ENCODE measurements at regions not wholly inside any gene's neighbourhood (a gene's known extent, or its start where the extent isn't known, plus 50 kb on each side); places are given as distances from the start of the nearest gene placed in this dataset.
"Not testable (repeated sequence)": the region's sequence is repeated elsewhere in the genome, so short reads cannot be mapped to it uniquely, and the experiment has no call there.

- no peaks in the 10 kb centered on the region for H3K27me3 ChIP-seq
- H3K36me3 ChIP-seq (ENCODE audit: low read depth, missing control alignments): no peaks in the 10 kb centered on the region
- 85 to 93% methylated on average over 2 of the region's 2 CpGs for WGBS, 2 donors
- TF ChIP-seq CTCF (IDR thresholded peaks at IDR 0.05) (no peak), POLR2A (IDR thresholded peaks at IDR 0.05) (no peak)
- no peaks in the 10 kb centered on the region for H3K4me1 ChIP-seq
- H3K4me3 ChIP-seq: no peak overlapping the region
- intact Hi-C loops (cut with DNase I; ENCODE audit: low total_unique reads): no loop called here
- no peak overlapping the region for H3K27ac ChIP-seq
- H3K9me3 ChIP-seq: no peaks in the 10 kb centered on the region
- DNase-seq: no peak
Observed at GRCh38 chr4:71107726-71108125, 114.3 kb downstream of the DCK start.

- TF ChIP-seq POLR2A (IDR thresholded peaks at IDR 0.05) (no peak), CTCF (IDR thresholded peaks at IDR 0.05) (no peak)
- WGBS, 2 donors: 74 to 78% methylated on average over 2 of the region's 2 CpGs
- Histone ChIP-seq H3K4me1 (no peaks in the 10 kb centered on the region), H3K4me3 (no peak overlapping the region), H3K27me3 (no peaks in the 10 kb centered on the region), H3K36me3 (ENCODE audit: low read depth, missing control alignments) (no peaks in the 10 kb centered on the region), H3K9me3 (no peaks in the 10 kb centered on the region), H3K27ac (no peak overlapping the region)
- intact Hi-C loops (cut with DNase I; ENCODE audit: low total_unique reads): no loop called here
- no peak for DNase-seq
Observed at GRCh38 chr4:71110499-71110898, 117.0 kb downstream of the DCK start.

GRCh38 chr4:71111133-71111532 lies 117.7 kb downstream of the DCK start:
- H3K36me3 ChIP-seq (ENCODE audit: low read depth, missing control alignments); intact Hi-C loops (cut with DNase I; ENCODE audit: low total_unique reads); H3K4me3 ChIP-seq; H3K27me3 ChIP-seq; DNase-seq; H3K4me1 ChIP-seq; H3K27ac ChIP-seq; H3K9me3 ChIP-seq: not testable (repeated sequence)
- WGBS, 2 donors: 89% methylated on average over 4 of the region's 4 CpGs

- DNase-seq: no peak
- no peak overlapping the region for H3K27ac ChIP-seq
- intact Hi-C loops (cut with DNase I; ENCODE audit: low total_unique reads): no loop called here
- no peaks in the 10 kb centered on the region for H3K4me1 ChIP-seq
- H3K4me3 ChIP-seq: no peak overlapping the region
- 100% methylated on average over 1 of the region's 1 CpG for WGBS, 2 donors
- H3K36me3 ChIP-seq (ENCODE audit: low read depth, missing control alignments): no peaks in the 10 kb centered on the region
- no peaks in the 10 kb centered on the region for H3K9me3 ChIP-seq
- TF ChIP-seq CTCF (IDR thresholded peaks at IDR 0.05): no peak
- H3K27me3 ChIP-seq: no peaks in the 10 kb centered on the region
Observed at GRCh38 chr4:71113294-71113693, 119.8 kb downstream of the DCK start.

GRCh38 chr4:71120831-71121524 lies 127.5 kb downstream of the DCK start:
- Histone ChIP-seq H3K4me3 (peak overlapping the region; percentile 12 to 23), H3K36me3 (ENCODE audit: low read depth, missing control alignments) (no peaks in the 10 kb centered on the region), H3K27ac (no peak overlapping the region), H3K27me3 (no peaks in the 10 kb centered on the region), H3K9me3 (no peaks in the 10 kb centered on the region), H3K4me1 (no peaks in the 10 kb centered on the region)
- DNase-seq: no peak
- 83% methylated on average over 36 of the region's 37 CpGs; no CpG with 5 or more reads in 1 of the 2 donors for WGBS, 2 donors
- intact Hi-C loops (cut with DNase I; ENCODE audit: low total_unique reads): no loop called here
- TF ChIP-seq CTCF (IDR thresholded peaks at IDR 0.05) (no peak), POLR2A (IDR thresholded peaks at IDR 0.05) (no peak)
